Nephron progenitor cell (in vitro differentiated cells): ENCODE measurements at regions not wholly inside any gene's neighbourhood (a gene's known extent, or its start where the extent isn't known, plus 50 kb on each side); places are given as distances from the start of the nearest gene placed in this dataset.

Experiments used
- DNase-seq: peaks from one replicate; pipeline ENCODE4 v3.0.0; 2021
- H3K27ac Mint-ChIP-seq: 2 replicates; pipeline ENCODE4 v1.8.0; 2021; ENCODE audit warnings: mild to moderate bottlenecking, moderate library complexity, mixed read lengths
- H3K27me3 Mint-ChIP-seq: 2 replicates; pipeline ENCODE4 v1.8.0; 2021; ENCODE audit warnings: mild to moderate bottlenecking, low read depth, mixed read lengths; ENCODE audit not compliant: poor library complexity
- H3K36me3 Mint-ChIP-seq: 2 replicates; pipeline ENCODE4 v1.8.0; 2021; ENCODE audit warnings: low read depth, mixed read lengths
- H3K4me1 Mint-ChIP-seq: 2 replicates; pipeline ENCODE4 v1.8.0; 2021; ENCODE audit warnings: mixed read lengths
- H3K4me3 Mint-ChIP-seq: 2 replicates; pipeline ENCODE4 v1.8.0; 2021; ENCODE audit warnings: mild to moderate bottlenecking, moderate library complexity, mixed read lengths
- H3K9me3 Mint-ChIP-seq: 2 replicates; pipeline ENCODE4 v1.8.0; 2021; ENCODE audit warnings: mild to moderate bottlenecking, moderate library complexity, mixed read lengths
- CTCF ChIP-seq: fragments of 200-600 bp; sonication (generic); IDR thresholded peaks from 2 replicates; pipeline ENCODE4 v1.5.0; 2021; ENCODE audit warnings: antibody characterized with exemption

DNA sequence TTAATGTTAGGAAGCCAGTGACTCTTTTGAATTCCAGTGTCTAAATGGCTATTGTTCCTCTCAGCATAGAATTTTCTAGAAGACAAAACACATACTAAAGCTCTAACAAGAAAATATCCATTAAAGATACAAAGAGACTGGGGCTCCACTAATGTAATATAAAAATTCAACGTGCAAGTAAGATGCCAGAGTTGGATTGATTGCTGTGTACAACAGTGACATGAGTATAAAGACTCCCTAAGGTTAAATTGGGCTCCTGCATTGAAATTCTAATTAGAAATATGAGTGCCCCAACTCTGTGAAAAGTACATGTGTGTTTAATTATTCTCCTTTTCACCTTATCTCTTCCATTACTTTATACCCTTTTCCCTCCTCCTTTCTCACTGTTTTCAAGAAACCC, 253.6 kb upstream of the G2E3 start:
- H3K4me3 Mint-ChIP-seq, result no peak overlapping the region
- no peak for TF ChIP-seq CTCF

GRCh38 chr14:30309405-30309804, 249.6 kb upstream of the G2E3 start:
- no peak for DNase-seq
- H3K27ac Mint-ChIP-seq, result no peak overlapping the region
- no peak overlapping the region for H3K4me3 Mint-ChIP-seq
- H3K4me1 Mint-ChIP-seq, result peaks cover 6% of the 10 kb centered on the region
- no peaks in the 10 kb centered on the region for H3K9me3 Mint-ChIP-seq
- H3K27me3 Mint-ChIP-seq, result peaks cover 8% of the 10 kb centered on the region
- no peak for TF ChIP-seq CTCF
- H3K36me3 Mint-ChIP-seq, result no peaks in the 10 kb centered on the region

More for the DNA sequence above, 253.6 kb upstream of the G2E3 start:
- DNase-seq, result no peak
- H3K27ac Mint-ChIP-seq, result no peak overlapping the region
- H3K27me3 Mint-ChIP-seq, result no peaks in the 10 kb centered on the region
- H3K36me3 Mint-ChIP-seq, result no peaks in the 10 kb centered on the region
- H3K9me3 Mint-ChIP-seq, result no peaks in the 10 kb centered on the region
- H3K4me1 Mint-ChIP-seq, result peaks cover 6% of the 10 kb centered on the region

GRCh38 chr14:30312214-30312613, 246.7 kb upstream of the G2E3 start:
- Mint-ChIP-seq H3K4me1 (no peaks in the 10 kb centered on the region), H3K27ac (no peak overlapping the region), H3K27me3 (peaks cover 8% of the 10 kb centered on the region), H3K4me3 (no peak overlapping the region), H3K36me3 (no peaks in the 10 kb centered on the region), H3K9me3 (peaks cover 7% of the 10 kb centered on the region)
- no peak for DNase-seq
- TF ChIP-seq CTCF, result no peak

- Mint-ChIP-seq H3K4me3 (no peak overlapping the region), H3K27ac (no peak overlapping the region), H3K4me1 (no peaks in the 10 kb centered on the region), H3K9me3 (peaks cover 7% of the 10 kb centered on the region), H3K27me3 (peaks cover 7% of the 10 kb centered on the region), H3K36me3 (no peaks in the 10 kb centered on the region)
- DNase-seq, result no peak
- TF ChIP-seq CTCF, result no peak
Observed at GRCh38 chr14:30317729-30318128, 241.2 kb upstream of the G2E3 start.

DNA sequence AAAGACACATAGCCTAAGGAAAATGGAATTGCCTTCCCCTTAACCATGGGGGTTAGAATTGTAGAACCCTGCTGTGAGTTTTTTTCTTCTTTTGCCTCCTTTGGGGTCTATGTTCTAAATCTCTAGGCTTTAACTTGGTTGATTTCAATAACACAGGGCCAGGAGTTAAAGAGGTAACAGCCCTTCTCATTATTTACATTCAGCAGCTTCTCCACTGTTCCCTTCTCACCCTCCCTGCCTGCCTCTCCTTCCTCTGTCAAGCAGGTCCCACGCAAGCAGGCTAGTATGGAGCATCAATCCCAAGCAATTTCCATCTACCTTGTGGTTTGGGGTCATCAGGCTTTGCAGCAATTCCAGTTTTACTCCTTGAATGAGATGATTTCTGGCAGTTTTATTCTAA, 236.1 kb upstream of the G2E3 start:
- no peak for DNase-seq
- Mint-ChIP-seq H3K4me1 (no peaks in the 10 kb centered on the region), H3K27me3 (peaks cover 5% of the 10 kb centered on the region), H3K4me3 (no peak overlapping the region), H3K36me3 (no peaks in the 10 kb centered on the region), H3K9me3 (no peaks in the 10 kb centered on the region), H3K27ac (no peak overlapping the region)
- TF ChIP-seq CTCF, result no peak

DNA sequence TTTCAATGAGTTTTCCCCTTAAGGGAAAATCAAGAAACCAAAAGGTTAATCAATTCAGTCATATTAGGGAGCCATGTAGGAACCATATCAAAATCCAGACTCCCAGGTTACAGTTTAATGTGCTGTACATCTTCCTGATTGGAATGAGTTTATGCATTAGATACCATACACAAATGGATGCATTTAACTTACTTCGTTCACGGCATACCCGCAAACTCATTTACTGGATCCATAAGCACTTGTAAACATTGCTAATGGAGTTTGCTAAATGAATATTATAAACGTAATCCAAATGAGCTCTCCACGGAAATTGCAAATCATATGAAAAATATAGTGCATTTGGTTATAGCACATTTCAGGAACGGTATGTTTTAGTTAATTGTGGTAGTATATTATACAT, 228.9 kb upstream of the G2E3 start:
- no peak for TF ChIP-seq CTCF
- H3K9me3 Mint-ChIP-seq, result peaks cover 6% of the 10 kb centered on the region
- no peaks in the 10 kb centered on the region for H3K36me3 Mint-ChIP-seq
- no peak for DNase-seq
- H3K27ac Mint-ChIP-seq, result no peak overlapping the region
- no peaks in the 10 kb centered on the region for H3K4me1 Mint-ChIP-seq
- peaks cover 8% of the 10 kb centered on the region for H3K27me3 Mint-ChIP-seq
- no peak overlapping the region for H3K4me3 Mint-ChIP-seq
